K562 (cell line): ENCODE measurements at regions not wholly inside any gene's neighbourhood (a gene's known extent, or its start where the extent isn't known, plus 50 kb on each side); places are given as distances from the start of the nearest gene placed in this dataset.

Experiments used
- ATAC-seq: fragments of 200-7000 bp; cut with Tn5 transposase; 3 replicates; pipeline ENCODE4 v1.9.1; 2020; ENCODE audit warnings: moderate library complexity
- BruUV-seq: library from RNA; stranded (reverse); fragments of 400-500 nt; replicated peaks from 2 replicates; lab custom pipeline; 2021; lab: Mats Ljungman, UMichigan
- CTCF ChIA-PET: fragments of 300-600 bp; formaldehyde crosslinking; extraction: SDS; loops from one replicate; lab custom pipeline; 2021; ENCODE audit warnings: low intra/inter-chr PET ratio; lab: Yijun Ruan, JAX
- POLR2A ChIA-PET: fragments of 300-600, 350-650 bp; sonication (Branson Sonifier 250); formaldehyde crosslinking; extraction: SDS; loops from one replicate; lab custom pipeline; 2021; ENCODE audit warnings: antibody characterized with exemption, inconsistent platforms; lab: Yijun Ruan, JAX
- DNase-seq, 4 experiments: peaks; one replicate each; pipeline versions ENCODE4 v3.0.0 to v3.0.0-alpha.2; 2011 to 2018; ENCODE audit warnings: low spot score in 3 of 4, mixed read lengths in 3 of 4; ENCODE audit errors: extremely low read depth in 1 of 4
- FAIRE-seq: peaks from 2 replicates; lab custom pipeline; 2011; peaks lifted over from hg19 to GRCh38; lab: Jason Lieb, UNC
- H2AFZ ChIP-seq: 2 replicates; pipeline ENCODE4 v1.6.0; 2011; ENCODE audit warnings: low read depth, low read length, control low read depth, inconsistent platforms
- H3K27ac ChIP-seq: fragments of 200-600 bp; 3 replicates; pipeline ENCODE4 v1.8.0; 2011; ENCODE audit warnings: low read depth, mild to moderate bottlenecking, control low read depth, inconsistent platforms, low read length, moderate library complexity, mixed read lengths; ENCODE audit errors: extremely low read depth
- H3K27me3 ChIP-seq, 2 experiments: fragments of 300-600 bp in 1 of 2; 2 replicates in 1 of 2; 3 replicates in 1 of 2; pipeline versions ENCODE4 v1.6.0 to v1.8.0; 2011; ENCODE audit warnings: inconsistent platforms in 2 of 2, low read length in 2 of 2, mild to moderate bottlenecking in 1 of 2, mixed read lengths in 1 of 2, moderate library complexity in 1 of 2; ENCODE audit not compliant: control insufficient read depth in 2 of 2, insufficient read depth in 2 of 2
- H3K36me3 ChIP-seq: fragments of 300-600 bp; 3 replicates; pipeline ENCODE4 v1.8.0; 2011; ENCODE audit warnings: mild to moderate bottlenecking, low read length, inconsistent platforms; ENCODE audit not compliant: control insufficient read depth, insufficient read depth
- H3K4me1 ChIP-seq, 2 experiments: fragments of 200-600 bp in 1 of 2; replicated peaks in 1 of 2; 2 replicates in 1 of 2; 3 replicates in 1 of 2; pipeline versions ENCODE4 v1.5.1 to v1.8.0; 2011; ENCODE audit warnings: inconsistent platforms in 2 of 2, low read length in 2 of 2, mild to moderate bottlenecking in 1 of 2, mixed read lengths in 1 of 2, moderate library complexity in 1 of 2; ENCODE audit not compliant: control insufficient read depth in 2 of 2, insufficient read depth in 2 of 2
- H3K4me2 ChIP-seq: 2 replicates; pipeline ENCODE4 v1.6.1; 2011; ENCODE audit warnings: low read length, control low read depth, inconsistent platforms, mixed read lengths; ENCODE audit not compliant: insufficient read depth
- H3K4me3 ChIP-seq: fragments of 200-600 bp; sonication (generic), shearing (Covaris generic); 2 replicates; pipeline ENCODE4 v1.5.1; 2016; ENCODE audit warnings: control low read depth, inconsistent platforms
- H3K79me2 ChIP-seq: fragments of 200-600 bp; 3 replicates; pipeline ENCODE4 v1.8.0; 2011; ENCODE audit warnings: low read length, inconsistent platforms; ENCODE audit not compliant: control insufficient read depth, insufficient read depth
- H3K9ac ChIP-seq, 2 experiments: 2 replicates each; pipeline versions ENCODE4 v1.6.0 to v1.6.1; 2011; ENCODE audit warnings: low read depth in 2 of 2, low read length in 2 of 2, control low read depth in 1 of 2, inconsistent platforms in 1 of 2, mild to moderate bottlenecking in 1 of 2, mixed read lengths in 1 of 2; ENCODE audit not compliant: insufficient read depth in 1 of 2
- H3K9me1 ChIP-seq: one replicate; pipeline ENCODE4 v1.6.0; 2011; ENCODE audit warnings: inconsistent platforms, mild to moderate bottlenecking, low read length, moderate library complexity; ENCODE audit not compliant: control insufficient read depth, insufficient read depth
- H3K9me3 ChIP-seq: replicated peaks from 2 replicates; pipeline ENCODE4 v1.5.1; 2011; ENCODE audit warnings: low read depth, low read length, inconsistent platforms; ENCODE audit not compliant: control insufficient read depth, insufficient read depth
- H4K20me1 ChIP-seq: replicated peaks from 2 replicates; pipeline ENCODE4 v1.6.1; 2011; ENCODE audit warnings: low read length, inconsistent platforms, mixed read lengths; ENCODE audit not compliant: control insufficient read depth, insufficient read depth
- CBX1 ChIP-seq: sonication (generic); IDR thresholded peaks from 2 replicates; pipeline ENCODE4 v1.6.1; 2016; ENCODE audit warnings: antibody characterized with exemption, low read depth, mild to moderate bottlenecking
- CC2D1A ChIP-seq: fragments of 450-650 bp; IDR thresholded peaks from 2 replicates; pipeline ENCODE4 v1.6.1; 2017; ENCODE audit warnings: mild to moderate bottlenecking
- MXI1 ChIP-seq: IDR thresholded peaks from 2 replicates; pipeline ENCODE4 v1.6.1; 2011; ENCODE audit warnings: low read depth, mild to moderate bottlenecking, improper control_type of control experiment, low read length
- NR2F6 ChIP-seq: fragments of 450-650 bp; formaldehyde crosslinking; IDR thresholded peaks from 2 replicates; pipeline ENCODE4 v1.4.0; 2020; ENCODE audit warnings: mild to moderate bottlenecking
- PCBP1 ChIP-seq: fragments of 200-400 bp; formaldehyde crosslinking; IDR thresholded peaks from 2 replicates; pipeline ENCODE4 v1.6.1; 2018; ENCODE audit warnings: mild to moderate bottlenecking, low read depth, low read length; ENCODE audit not compliant: poor library complexity, severe bottlenecking
- PHF8 ChIP-seq: fragments of 200-600 bp; sonication (generic); IDR thresholded peaks from 2 replicates; pipeline ENCODE4 v1.6.1; 2012; ENCODE audit warnings: mixed run types, mild to moderate bottlenecking, inconsistent platforms, low read length, moderate library complexity, borderline replicate concordance
- POLR2AphosphoS2 ChIP-seq: IDR thresholded peaks from 2 replicates; pipeline ENCODE4 v1.6.1; 2012; ENCODE audit warnings: low read length, improper control_type of control experiment
- SAFB2 ChIP-seq: fragments of 200-400 bp; formaldehyde crosslinking; IDR thresholded peaks from 2 replicates; pipeline ENCODE4 v1.6.1; 2018; ENCODE audit warnings: borderline replicate concordance, low read length, low read depth, moderate library complexity; ENCODE audit not compliant: severe bottlenecking
- SAP30 ChIP-seq: fragments of 200-600 bp; sonication (generic); IDR thresholded peaks from 2 replicates; pipeline ENCODE4 v1.6.1; 2012; ENCODE audit warnings: borderline replicate concordance, low read depth, mild to moderate bottlenecking, moderate library complexity, low read length, control low read depth, inconsistent platforms; ENCODE audit not compliant: insufficient read depth, poor library complexity, severe bottlenecking
- SOX6 ChIP-seq: fragments of 450-650 bp; IDR thresholded peaks from 2 replicates; pipeline ENCODE4 v1.6.1; 2014; ENCODE audit warnings: mild to moderate bottlenecking
- U2AF1 ChIP-seq: fragments of 200-400 bp; formaldehyde crosslinking; optimal IDR thresholded peaks from 2 replicates; pipeline ENCODE3; 2017; ENCODE audit warnings: mild to moderate bottlenecking, low read depth, low read length, moderate library complexity
- XRCC3 ChIP-seq: fragments of 450-650 bp; IDR thresholded peaks from 2 replicates; pipeline ENCODE4 v1.6.1; 2017; ENCODE audit warnings: mild to moderate bottlenecking, moderate library complexity
- XRCC5 ChIP-seq: fragments of 200-400 bp; formaldehyde crosslinking; IDR thresholded peaks from 2 replicates; pipeline ENCODE4 v1.6.1; 2017; ENCODE audit warnings: low read depth, mild to moderate bottlenecking, low read length
- ZBTB1 ChIP-seq: sonication (generic); formaldehyde crosslinking; IDR thresholded peaks from 2 replicates; pipeline ENCODE4 v1.8.1; 2023; ENCODE audit warnings: missing genetic modification reagents, low read depth, mild to moderate bottlenecking, borderline replicate concordance
- ZNF217 ChIP-seq: sonication (generic); formaldehyde crosslinking; IDR thresholded peaks from 2 replicates; pipeline ENCODE4 v1.8.0; 2022; ENCODE audit warnings: mild to moderate bottlenecking, missing genetic modification reagents
- ZNF311 ChIP-seq: fragments of 250-450 bp; sonication (Bioruptor Pico); IDR thresholded peaks from 2 replicates; pipeline ENCODE4 v1.4.0; 2020; ENCODE audit warnings: mild to moderate bottlenecking, moderate library complexity
- ZNF551 ChIP-seq: fragments of 250-450 bp; sonication (Bioruptor Pico); IDR thresholded peaks from 2 replicates; pipeline ENCODE4 v1.5.0; 2021; ENCODE audit warnings: mild to moderate bottlenecking, moderate library complexity
- ZNF639 ChIP-seq, 2 experiments: fragments of 200-800 bp in 1 of 2; sonication (Bioruptor generic) in 1 of 2; sonication (generic) in 1 of 2; formaldehyde crosslinking in 1 of 2; IDR thresholded peaks in 1 of 2; conservative IDR thresholded peaks in 1 of 2; 2 replicates each; pipeline versions ENCODE4 v1.5.0 to v1.6.1; 2016 to 2020; ENCODE audit warnings: missing compliant biosample characterization in 1 of 2, missing genetic modification characterization in 1 of 2, missing genetic modification reagents in 1 of 2
- in situ Hi-C: fragments of 300-500 bp; cut with MboI; formaldehyde crosslinking; loops from 4 replicates; pipeline ENCODE4 v1.15.0; 2018; ENCODE audit warnings: inconsistent platforms, mixed read lengths
- intact Hi-C: fragments of 100-400 bp; cut with micrococcal nuclease; formaldehyde crosslinking; loops from 2 replicates; pipeline ENCODE4 v1.14.2; 2022
- TF ChIP-seq, protein P1 (sequence below): fragments of 150-350 bp; conservative IDR thresholded peaks from 2 replicates; pipeline ENCODE4 v1.6.1; 2014; ENCODE audit warnings: low read length

- TF ChIP-seq SAP30 = no peak
- no peak for TF ChIP-seq SOX6
- TF ChIP-seq CC2D1A = no peak
- no peak for TF ChIP-seq PHF8
- TF ChIP-seq U2AF1 = no peak
- TF ChIP-seq ZNF639 (CRISPR knock-in tag; conservative IDR thresholded peaks at IDR 0.05 in 1 of 2, IDR thresholded peaks at IDR 0.05 in 1 of 2) = no peak
These were observed 516.9 kb upstream of the LRRN3 start (continued) for GRCh38 chr7:110573862-110574528.

GRCh38 chr7:110587294-110587693, 503.6 kb upstream of the LRRN3 start:
- Histone ChIP-seq H3K27ac (no peak overlapping the region), H3K9me1 (no peaks in the 10 kb centered on the region), H3K9me3 (no peaks in the 10 kb centered on the region), H3K27me3 (no peaks in the 10 kb centered on the region), H4K20me1 (no peaks in the 10 kb centered on the region), H3K4me2 (no peak overlapping the region), H3K9ac (no peak overlapping the region), H3K4me1 (no peaks in the 10 kb centered on the region), H3K4me3 (no peak overlapping the region), H3K79me2 (no peaks in the 10 kb centered on the region), H2AFZ (no peak overlapping the region), H3K36me3 (no peaks in the 10 kb centered on the region)
- ChIA-PET CTCF (no interaction called here), POLR2A (no interaction called here)
- in situ Hi-C loops (no loop called here), intact Hi-C loops (no loop called here)
- DNase-seq (no peak), ATAC-seq (no peak), FAIRE-seq (no peak)
- no TSS peak for BruUV-seq
- TF ChIP-seq XRCC5 = no peak
- no peak for TF ChIP-seq PCBP1
- no peak for TF ChIP-seq ZNF217 (CRISPR knock-in tag)
- no peak for TF ChIP-seq POLR2AphosphoS2
- no peak for TF ChIP-seq NR2F6 (CRISPR knock-in tag)
- TF ChIP-seq, protein P1, sequence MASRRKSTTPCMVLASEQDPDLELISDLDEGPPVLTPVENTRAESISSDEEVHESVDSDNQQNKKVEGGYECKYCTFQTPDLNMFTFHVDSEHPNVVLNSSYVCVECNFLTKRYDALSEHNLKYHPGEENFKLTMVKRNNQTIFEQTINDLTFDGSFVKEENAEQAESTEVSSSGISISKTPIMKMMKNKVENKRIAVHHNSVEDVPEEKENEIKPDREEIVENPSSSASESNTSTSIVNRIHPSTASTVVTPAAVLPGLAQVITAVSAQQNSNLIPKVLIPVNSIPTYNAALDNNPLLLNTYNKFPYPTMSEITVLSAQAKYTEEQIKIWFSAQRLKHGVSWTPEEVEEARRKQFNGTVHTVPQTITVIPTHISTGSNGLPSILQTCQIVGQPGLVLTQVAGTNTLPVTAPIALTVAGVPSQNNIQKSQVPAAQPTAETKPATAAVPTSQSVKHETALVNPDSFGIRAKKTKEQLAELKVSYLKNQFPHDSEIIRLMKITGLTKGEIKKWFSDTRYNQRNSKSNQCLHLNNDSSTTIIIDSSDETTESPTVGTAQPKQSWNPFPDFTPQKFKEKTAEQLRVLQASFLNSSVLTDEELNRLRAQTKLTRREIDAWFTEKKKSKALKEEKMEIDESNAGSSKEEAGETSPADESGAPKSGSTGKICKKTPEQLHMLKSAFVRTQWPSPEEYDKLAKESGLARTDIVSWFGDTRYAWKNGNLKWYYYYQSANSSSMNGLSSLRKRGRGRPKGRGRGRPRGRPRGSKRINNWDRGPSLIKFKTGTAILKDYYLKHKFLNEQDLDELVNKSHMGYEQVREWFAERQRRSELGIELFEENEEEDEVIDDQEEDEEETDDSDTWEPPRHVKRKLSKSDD = no peak
- TF ChIP-seq ZBTB1 (CRISPR knock-in tag) = no peak
- TF ChIP-seq CBX1 = no peak
- TF ChIP-seq PHF8 = no peak
- no peak for TF ChIP-seq XRCC3
- TF ChIP-seq MXI1 = no peak
- TF ChIP-seq SAFB2 = no peak
- TF ChIP-seq ZNF311 (CRISPR knock-in tag) = no peak
- TF ChIP-seq ZNF551 (CRISPR knock-in tag) = no peak
